Neural cell (in vitro differentiated cells): ENCODE measurements at regions not wholly inside any gene's neighbourhood (a gene's known extent, or its start where the extent isn't known, plus 50 kb on each side); places are given as distances from the start of the nearest gene placed in this dataset.

Experiments
- POLR2AphosphoS5 ChIP-seq: IDR thresholded peaks from 2 replicates; pipeline ENCODE4 v1.6.1; 2012
- REST ChIP-seq: IDR thresholded peaks from 2 replicates; pipeline ENCODE4 v1.6.1; 2012; ENCODE audit warnings: borderline replicate concordance

GRCh38 chr15:31461911-31462480 lies 135.4 kb downstream of the KLF13 start:
- no peak for TF ChIP-seq REST
- TF ChIP-seq POLR2AphosphoS5: no peak
